Stimulated activated CD8-positive, alpha-beta memory T cell treated with anti-CD3 and anti-CD28 coated beads, Interleukin-2, amount 100 ng/mL, for 1 hour (primary cell): ENCODE measurements at regions not wholly inside any gene's neighbourhood (a gene's known extent, or its start where the extent isn't known, plus 50 kb on each side); places are given as distances from the start of the nearest gene placed in this dataset.
"Not testable (repeated sequence)": the region's sequence is repeated elsewhere in the genome, so short reads cannot be mapped to it uniquely, and the experiment has no call there.

ENCODE experiments used
- DNase-seq, 2 donors: peaks; one replicate each; pipeline ENCODE4 v3.0.0-alpha.2; 2020; ENCODE audit warnings: low read depth in 2 of 2

DNA sequence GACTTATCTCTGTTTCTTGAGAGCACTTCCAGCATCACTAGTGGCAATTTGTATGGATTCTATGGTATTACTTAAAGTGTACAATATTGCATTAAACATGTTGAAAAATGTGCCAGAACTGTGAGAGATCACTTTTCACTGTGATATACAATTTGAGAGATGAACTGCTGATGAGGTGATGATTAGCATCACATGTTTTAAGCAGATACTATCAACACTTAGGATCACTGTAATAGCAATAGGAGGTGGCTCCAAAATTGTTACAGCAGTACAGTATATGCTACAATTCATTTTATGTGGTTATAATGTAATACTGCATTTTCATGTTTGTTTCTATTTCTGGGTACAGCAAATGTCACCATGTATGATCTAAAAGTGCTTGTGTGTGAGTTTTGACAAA is 570.0 kb downstream of the PTPRC start:
- DNase-seq: no peak

DNA sequence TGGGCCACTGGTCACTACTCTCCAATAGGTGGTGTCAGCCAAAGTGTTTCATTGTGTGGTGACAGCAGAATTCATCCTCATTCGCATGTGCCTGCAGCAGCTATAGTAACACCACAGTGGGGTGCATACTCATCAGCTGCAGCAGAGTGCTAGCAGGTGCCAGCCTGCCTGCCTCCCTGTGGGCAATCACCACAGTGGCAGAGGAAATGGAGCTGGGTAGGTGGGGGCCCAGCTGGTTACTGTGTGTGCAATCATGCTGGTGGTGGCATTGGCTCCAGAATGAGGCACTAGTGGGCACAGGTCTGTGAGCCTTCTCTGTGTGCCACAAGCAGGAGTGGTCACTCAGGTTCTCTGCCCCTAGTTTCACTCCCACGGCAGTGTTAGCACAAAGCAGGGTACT is 579.2 kb downstream of the PTPRC start:
- DNase-seq: no peak

DNA sequence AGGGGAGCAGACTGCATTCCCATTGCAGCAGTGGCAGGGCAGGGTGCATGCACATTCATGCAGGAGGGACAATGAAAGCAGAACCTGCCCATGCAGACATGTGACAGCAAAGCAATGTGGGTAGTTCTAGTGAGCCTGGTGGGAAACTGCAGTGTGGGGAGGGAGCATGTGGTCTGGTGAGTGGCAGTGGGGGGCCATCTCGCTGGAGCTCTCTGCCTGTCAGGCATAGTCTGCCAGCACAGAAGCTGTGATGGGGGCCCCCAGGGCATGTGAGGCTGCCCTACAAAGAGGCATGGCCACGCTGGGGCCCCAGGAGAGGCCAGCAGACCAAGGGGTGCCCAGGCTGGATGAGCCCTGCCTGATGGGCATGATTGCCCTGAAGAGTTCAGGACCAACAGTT is 579.7 kb downstream of the PTPRC start:
- DNase-seq: no peak

DNA sequence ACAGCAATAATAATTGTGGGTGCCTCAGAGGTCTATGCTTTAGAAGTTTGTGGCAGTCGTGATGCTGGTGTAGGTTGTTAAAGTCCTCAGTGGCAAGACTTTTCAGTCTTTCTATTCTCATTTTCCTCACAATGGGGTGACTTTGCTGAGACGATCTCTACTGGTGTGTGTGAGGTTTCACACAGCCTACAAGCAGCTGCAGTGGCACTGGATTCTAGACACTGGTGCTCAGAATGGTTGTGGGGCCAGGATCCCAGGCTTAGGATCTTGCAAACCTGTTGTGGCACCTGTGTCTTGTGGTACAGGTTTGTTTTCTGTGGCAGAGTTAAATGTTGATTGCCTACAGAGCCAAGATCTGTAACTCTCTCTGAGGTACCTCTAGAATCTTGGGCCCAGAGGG is 581.2 kb downstream of the PTPRC start:
- no peak for DNase-seq

DNA sequence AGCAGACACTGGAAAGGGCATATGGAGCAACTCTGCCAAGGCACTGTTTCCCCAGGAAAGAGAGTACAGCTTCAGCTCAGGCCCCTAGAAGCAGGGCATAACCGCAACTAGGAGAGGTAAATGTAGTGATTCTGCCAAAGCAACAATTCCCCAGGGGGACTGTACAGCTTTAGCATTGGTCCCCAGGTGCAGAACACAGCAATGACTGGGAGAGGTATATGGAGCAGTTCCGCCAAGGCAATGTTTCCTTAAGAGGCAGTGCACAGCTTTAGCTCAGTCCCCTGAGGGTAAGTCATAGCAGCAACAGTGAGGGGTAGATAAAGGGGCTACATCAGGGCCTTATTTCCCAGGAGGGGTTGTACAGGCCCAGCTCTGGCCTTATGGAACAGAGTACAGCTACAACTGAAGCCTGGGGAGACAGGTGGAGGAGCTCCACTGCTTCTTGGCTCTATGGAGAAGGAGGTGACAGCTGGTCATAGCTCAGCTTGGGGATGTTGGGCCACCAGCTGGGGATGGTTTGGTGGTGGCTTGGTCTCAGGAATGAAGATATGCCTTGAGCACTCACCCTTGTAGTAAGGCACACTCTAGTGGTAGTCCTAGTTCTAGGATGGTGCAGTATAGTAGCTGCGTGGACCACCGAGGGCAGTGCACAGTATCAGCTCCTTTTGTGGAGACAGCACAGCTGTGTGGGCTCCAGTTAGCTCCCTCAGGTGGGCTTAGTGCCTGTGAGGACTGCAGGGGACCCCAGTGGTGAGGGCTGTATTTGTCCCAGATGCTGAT is 582.7 kb downstream of the PTPRC start:
- DNase-seq: no peak

DNA sequence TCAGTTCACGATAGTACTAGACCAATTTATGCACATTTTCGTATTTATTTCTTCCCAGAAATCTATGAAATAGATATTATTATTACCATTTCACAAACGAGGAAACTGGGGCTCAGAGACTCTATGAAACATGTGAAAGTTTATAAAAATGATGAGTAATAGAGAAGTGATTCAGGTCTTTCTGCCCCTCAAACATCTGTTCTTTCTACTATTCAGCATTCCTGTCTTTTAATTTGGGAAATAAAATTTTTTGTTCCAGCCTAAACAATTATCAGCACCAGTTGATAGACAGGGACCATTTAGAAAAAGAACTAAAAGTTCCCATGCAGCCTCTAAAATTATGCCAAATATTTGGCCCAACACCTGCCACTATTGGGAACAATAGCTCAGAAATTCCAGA is 585.1 kb downstream of the PTPRC start:
- no peak for DNase-seq

DNA sequence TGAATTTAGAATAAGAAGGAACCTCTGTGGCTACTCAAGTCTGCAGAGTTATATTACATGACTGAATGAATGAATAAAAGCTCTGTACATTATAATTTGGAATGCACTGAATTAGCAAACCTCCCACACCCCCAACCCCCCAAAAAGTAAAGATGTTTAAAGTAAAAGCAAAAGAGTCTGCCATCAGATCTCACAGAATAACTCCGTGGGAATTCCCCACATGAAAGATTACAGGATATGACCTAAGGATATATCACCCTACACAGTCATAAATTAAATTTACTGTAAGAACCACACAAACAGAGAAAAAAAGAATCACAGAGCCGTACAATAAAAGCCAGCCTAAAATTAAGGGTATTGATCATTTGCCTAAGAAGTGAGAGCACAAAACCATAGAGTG is 587.3 kb downstream of the PTPRC start:
- no peak for DNase-seq

DNA sequence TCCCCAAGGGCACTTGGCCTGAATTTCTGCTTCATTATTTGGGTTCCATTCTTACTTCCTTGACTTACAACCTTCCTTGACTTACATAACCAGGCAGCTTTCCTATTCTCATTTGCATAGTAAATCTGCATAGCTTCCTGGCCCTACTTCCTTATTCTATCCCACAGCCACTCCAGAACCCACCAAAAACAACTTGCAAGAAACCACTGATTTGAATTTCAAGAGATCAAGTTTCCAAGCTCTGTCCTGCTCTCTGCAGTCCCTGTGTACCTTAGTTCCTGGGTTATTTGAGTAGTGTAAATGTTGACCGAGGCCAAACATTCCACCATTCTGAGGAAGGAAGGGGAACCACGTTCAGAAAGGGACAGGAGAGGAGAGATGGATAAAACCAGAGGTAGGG is 603.3 kb downstream of the PTPRC start:
- DNase-seq: no peak

DNA sequence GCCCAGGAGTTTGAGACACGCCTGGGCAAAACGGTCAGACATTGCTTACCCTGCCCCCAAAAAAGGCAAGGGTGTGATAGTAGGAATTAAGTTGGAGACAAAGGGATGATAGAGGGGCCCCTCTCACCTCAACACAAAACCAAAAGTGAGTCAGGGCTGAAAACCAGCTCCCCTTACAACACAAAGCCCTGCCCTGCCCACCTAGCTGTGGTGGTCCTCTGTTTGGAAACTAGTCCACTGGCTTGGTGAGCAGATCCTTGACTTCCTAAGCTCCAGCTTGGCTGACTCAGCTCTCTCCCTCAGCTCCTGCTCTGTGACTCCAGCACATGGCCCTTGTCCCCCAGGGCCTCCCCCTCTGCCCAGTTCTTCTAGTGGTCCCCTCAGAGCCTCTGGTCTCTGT is 603.8 kb downstream of the PTPRC start:
- DNase-seq: no peak

DNA sequence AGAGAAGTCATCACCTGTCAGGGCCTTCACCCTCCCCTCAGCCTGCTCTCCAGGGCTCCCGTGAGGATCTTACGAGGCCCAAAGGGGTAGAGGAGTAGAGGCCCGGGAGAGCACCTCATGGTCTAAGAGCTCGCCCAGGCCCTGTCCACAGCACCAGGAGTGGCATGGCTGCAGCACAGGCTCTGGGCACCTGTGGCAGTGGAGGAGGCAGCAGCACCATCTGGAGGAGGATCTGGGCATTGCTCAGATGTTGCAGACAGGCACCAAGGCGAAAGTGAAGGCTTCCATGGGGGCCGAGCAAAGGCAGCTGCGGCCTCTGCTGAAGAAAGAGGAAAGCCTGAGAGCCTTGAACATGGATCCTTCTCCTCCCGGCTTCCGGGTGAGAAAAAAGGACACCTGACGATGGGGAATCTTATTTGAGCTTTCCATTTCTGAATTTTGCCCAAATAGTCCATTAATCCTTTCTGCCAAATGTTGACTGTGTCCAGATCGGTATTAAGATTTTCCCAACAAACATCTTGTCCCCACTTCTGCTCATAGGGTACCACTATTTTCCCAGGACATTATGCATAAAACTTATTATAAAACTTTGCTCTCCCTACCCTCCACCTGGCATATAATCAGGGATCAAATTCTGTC is 604.7 kb downstream of the PTPRC start:
- peak; percentile 23 to 32 for DNase-seq

DNA sequence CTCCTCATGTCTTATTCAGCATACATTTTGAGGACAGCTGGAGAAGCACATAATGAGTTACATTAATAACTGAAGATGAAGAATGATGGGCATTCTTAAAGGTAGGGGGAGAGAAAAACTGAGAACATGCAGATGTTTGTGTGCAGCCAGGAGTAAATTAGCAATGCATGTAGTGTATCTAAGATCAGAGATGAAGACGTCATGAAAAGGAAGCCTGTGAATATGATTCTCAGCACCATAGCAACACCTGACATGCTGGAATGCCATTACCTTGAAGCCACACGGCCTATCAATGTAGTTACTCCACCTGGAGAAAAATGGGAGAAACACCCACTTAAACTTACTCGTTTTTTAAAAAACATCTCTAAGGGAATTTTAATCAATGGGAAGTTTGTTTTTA is 607.1 kb downstream of the PTPRC start:
- DNase-seq: no peak

DNA sequence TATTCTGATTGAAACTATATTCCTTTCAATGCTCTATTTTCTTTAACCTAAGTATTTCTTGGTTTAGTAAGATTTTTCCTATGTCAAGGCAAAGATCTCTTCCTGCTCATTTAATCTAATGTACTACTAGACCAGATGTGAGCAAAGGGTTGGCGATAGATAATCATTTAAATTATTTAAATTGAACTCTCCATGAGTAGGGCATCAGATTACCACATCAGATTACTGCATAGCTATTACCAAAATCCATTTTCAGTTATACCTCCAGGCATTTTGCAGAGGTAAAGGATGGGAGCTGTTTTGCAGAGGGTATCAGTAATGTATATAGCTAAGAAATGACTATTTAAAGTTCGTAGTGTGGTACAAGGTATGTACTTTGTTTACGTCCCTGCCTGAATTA is 607.9 kb downstream of the PTPRC start:
- DNase-seq: no peak

DNA sequence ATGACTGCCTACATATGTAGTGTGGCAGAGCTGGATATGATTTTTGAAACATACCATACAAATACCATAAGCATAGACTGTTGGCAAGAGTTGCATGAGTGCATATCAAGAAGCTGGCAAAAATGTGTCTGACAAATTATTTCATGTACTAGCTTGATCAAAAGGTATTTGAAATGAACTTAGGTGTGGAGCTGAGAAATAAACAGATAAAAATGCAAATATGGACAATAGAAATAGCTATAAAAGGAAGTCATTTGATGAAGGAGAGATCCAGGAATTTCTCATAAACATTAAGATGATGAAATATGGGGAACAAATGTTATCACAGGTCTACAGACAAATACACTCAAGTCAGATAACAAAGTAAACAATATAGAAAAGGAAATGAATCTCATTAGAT is 609.1 kb downstream of the PTPRC start:
- no peak for DNase-seq

DNA sequence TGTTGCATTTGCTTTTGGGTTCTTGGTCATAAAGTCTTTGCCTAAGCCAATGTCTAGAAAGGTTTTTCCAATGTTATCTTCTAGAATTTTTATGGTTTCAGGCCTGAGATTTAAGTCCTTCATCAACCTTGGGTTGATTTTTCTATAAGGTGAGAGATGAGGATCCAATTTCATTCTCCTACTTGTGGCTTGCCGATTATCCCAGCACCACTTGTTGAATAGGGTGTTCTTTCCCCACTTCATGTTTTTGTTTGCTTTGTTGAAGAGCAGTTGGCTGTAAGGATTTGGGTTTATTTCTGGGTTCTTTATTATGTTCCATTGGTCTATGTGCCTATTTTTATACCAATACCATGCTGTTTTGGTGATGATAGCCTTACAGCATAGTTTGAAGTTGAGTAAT is 615.2 kb downstream of the PTPRC start:
- not testable (repeated sequence) for DNase-seq

DNA sequence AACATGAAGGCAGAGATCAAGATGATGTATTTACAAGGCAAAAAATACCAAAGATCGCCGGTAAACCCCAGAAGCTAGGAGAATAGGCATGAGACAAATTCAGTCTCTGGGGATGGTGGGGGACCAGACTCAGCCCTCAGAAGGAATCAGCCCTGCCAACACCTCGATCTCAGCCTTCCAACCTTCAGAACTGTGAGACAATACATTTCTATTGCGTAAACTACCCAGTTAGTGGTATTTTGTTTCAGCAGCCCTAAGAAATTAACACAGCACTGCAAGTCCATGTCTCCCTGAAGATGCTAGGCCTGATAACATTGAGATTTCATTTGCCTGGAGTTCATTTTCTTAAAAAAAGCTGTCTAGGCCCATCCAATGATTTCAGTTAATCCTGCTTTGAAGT is 622.5 kb downstream of the PTPRC start:
- DNase-seq: no peak

DNA sequence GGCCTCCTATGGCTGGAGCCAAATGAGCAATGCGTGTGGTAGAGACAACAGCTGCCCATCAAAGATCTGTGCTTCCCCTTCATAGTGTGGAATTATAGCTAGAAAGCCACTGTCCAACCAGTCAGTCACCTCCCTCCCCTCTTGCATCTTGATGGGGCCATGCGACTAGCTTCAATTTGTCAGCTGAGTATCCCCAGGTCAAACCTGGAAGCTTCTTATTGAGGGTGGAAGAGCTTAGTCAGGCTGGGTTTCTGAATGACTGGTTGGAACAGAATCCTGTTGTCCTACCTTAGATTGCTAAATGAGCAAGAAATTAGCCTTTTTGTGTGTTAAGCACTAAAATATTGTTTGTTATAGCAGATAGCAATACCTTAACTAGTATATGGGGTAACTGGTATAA is 625.4 kb downstream of the PTPRC start:
- no peak for DNase-seq

DNA sequence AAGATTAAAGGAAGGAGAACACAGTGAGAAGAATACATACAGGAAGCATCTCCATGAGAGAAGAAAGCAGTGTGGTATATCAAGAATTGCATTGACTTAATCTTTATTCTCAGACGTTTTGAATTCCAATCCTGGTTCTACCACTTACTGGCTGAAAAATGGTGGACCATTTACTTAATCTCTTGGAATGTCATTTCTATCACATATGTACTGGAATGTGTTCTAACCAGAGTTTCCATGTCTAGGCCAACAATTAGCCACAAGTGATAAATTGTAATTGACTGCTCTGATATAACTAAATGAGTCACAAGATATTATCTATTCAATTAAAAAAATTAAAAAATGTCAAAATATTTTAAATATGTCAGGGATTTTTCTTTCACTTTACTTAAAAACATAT is 626.1 kb downstream of the PTPRC start:
- no peak for DNase-seq

DNA sequence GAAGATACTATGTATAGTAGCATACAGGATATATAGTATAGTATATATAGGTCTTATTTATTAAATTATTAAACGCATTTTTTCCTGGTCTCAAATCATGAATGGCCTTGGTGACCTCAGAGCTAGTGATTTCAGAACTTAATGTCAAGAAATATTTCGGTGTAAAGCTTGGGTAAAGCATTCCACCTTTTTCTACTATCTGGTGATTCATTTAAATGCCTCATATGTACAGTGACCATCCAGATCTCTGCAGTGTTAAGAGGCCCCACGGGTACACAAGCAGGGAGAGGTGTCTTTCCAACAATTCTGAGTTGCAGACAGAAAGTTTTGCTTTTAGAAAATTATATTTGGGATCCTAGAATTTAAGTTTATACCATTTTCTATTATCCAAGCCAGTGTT is 626.5 kb downstream of the PTPRC start:
- DNase-seq: no peak

DNA sequence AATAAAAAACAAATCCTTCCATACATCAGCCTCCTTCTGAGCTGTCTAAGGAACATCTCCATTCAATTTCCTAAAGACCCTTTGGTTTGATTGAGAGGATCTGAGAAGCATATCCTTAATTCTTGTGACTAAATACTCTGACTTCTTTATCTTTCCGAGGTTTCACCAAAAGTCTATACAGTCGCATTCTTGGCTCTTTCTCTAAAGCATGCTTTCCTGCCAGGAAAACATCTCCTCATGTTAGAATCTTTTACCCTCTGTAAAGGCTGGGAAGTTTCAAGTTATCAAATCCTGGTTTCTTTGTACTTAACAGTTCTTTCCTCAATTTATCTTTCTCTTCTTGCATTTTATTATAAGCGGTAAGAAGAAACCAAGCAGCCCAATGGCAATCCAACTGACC is 630.4 kb downstream of the PTPRC start:
- no peak for DNase-seq

DNA sequence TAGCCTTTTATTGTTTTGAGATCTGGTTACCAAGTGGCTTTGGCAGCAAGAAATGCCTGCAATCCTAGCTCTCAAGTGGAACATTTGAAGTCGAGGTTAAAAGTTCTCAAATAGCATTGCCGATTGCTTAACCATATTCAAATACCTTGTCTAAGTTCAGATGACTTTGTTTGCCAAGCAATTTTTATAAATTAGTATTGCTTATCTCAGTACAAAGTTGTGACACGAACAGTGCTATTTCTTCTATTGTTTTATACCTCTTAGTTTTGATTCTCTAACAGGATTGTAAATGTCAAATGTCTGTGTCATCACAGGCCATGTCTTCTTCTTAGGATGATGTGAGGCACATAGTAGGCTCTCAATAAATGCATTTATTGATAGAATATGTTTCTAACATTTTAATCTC is 633.3 kb downstream of the PTPRC start:
- no peak for DNase-seq

DNA sequence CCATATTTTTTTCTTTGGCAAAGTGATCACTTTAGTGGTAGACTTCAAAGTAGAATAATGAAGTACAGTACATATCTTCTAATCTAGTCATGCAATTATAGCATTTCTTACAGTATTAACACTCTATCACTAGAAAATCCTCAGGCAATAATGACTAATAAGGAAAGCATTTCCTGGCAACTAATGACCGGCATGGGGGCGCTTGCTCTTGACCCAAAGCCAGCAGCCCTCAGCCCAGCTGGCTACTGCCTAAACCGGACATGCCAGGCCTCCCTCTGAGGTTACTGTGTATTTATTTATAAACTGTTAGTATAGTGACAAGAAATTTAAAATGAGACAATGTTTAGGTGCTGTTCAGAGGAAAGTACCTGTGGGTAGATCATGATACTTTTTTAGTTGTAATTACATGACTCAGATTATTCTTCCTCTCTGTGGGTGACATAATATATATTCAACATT is 633.8 kb downstream of the PTPRC start:
- DNase-seq: no peak

DNA sequence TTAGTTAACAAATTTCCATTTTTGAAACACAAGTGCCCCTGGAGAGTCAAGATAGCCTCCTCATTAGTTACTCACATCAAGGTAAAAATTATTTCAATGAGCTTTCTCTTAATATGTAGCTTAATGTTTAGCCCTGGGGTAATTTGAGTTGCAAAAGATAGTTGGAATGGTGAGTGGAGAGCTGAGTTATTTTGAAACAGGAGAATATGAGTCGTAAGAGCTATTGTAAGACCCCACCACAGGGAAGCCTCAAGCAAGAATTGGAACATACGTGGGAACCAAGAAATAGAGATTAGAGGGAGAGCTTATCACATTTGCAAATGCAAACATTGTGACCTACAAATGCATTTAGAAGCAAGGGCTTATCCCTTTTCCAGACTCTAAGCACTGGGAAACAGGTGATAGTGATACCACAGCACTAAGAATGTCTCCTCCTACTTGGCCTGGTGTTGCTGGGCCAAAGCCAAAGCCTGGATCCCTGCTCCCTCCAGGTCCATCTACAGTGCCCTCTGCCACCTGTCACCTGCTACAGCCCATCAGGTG is 635.1 kb downstream of the PTPRC start:
- DNase-seq: no peak

DNA sequence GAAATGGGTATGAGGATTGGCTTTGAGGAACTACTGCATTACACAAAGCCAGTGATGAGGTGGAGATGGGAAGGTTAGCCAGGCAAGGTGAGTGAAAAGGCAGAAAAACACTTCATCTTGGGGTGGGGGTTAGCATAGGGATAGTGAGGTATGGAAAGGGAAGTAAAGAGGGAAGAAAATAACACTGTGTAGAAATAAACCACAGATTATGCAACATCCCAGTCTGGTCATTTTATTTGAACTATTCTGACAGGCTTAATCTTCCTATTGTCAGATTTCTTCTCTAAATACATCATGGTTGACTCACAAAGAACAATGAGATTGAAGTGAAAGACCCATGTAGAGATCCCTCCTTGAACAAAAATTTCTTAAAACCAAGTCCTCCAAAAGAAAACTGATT is 640.2 kb downstream of the PTPRC start:
- no peak for DNase-seq
